ENCODE measurements at regions not wholly inside any gene's neighbourhood (a gene's known extent, or its start where the extent isn't known, plus 50 kb on each side); places are given as distances from the start of the nearest gene placed in this dataset.

DNA sequence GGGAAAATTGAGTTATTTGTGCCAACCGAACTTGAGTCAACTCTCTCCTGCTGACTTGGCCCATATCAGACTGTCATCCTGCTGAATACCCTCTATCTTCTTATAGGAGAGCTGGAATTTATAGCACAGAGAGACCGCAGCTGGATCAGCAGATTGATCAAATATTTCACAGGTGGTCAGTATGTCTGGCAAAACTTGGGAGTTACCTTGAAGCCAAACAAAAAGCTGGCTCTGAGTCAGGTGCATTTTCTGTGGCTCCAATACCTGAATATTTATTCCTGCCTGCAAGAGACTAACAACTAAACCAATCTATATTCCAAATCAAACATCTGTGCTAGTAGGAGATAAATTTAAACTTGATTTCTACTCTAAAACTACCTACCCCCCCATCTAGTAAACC is 752.1 kb upstream of the ALCAM start:
- DNase-seq (ENCODE audit: low read depth), result no peak

DNA sequence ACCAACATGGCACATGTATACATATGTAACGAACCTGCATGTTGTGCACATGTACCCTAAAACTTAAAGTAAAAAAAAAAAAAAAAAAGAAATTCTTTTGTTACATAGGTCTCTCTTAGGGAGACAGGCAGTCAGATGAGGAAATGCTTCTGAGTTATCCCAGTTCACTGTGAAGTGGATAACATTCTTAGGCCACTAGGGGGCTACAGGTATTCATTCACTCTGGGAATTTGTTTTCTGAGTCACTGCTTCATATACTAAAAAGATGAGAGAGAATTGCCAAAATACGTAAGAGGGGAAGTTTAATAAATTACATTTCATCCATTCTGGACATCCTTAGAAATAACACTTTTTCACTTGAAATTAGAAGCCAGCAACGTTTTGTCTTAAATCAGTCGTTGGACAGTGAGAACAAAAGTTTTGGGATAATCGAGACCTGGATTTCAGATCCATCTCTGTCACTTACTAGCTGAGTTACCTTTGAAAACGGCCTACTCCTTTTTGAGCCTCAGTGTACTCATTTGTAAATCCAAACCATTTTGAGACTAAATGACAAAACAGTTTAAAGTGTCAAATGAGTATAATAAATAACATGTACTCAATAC is 738.4 kb upstream of the ALCAM start:
- peak; percentile 2 for DNase-seq (ENCODE audit: low read depth)

DNA sequence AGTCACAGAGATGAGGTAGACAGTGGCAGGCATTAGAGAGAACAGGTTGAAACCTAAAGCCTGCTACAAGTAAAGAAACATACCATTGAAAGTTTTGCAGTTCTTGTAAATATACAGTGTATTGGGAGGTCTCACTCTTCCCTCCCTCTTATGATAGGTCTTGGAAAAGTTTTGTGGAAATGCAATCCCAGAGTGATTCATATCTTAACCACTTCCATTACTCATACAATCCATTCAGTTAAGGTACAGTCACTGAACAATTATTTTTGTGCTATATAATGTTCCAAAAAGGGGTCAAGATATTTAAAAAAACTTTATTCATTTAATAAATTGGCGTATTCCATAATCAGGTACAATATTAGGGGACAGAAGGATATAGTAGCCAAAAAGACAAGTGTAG is 737.7 kb upstream of the ALCAM start:
- no peak for DNase-seq (ENCODE audit: low read depth)

DNA sequence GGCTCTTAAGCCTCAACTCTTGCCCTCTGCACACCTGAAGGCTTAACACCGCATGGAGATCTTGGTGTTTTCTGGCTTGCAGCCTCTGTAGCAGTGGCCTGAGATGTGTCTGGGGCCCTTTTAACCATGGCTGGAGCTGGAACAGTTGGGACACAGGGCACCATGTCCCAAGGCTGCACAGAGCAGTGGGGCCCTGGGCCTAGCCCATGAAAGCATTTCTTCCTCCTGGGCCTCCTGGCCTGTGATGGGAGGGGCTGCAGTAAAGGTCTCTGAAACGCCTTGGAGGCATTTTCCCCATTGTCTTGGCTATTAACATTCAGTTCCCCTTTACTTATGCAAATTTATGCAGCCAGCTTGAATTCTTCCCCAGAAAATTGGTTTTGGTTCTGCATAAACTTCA is 735.5 kb upstream of the ALCAM start:
- no peak for DNase-seq (ENCODE audit: low read depth)

DNA sequence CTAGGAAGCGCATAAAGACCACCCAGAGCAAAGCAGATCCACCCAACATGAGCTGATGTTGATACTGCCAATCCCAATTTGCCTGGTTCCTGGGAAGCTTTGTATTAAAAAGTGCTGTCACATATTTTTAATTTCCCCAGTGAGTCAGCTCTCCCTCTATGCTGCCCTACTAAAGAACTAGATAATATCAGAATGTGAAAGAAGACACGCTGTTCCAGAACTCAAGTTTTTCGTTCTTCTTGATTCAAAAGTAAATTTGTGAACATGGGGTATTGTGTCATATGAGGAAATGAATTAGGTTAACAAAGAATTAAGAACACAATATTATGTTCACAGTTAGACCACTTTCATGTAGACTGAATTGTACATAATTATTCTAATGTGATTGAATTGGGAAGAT is 734.2 kb upstream of the ALCAM start:
- no peak for DNase-seq (ENCODE audit: low read depth)

DNA sequence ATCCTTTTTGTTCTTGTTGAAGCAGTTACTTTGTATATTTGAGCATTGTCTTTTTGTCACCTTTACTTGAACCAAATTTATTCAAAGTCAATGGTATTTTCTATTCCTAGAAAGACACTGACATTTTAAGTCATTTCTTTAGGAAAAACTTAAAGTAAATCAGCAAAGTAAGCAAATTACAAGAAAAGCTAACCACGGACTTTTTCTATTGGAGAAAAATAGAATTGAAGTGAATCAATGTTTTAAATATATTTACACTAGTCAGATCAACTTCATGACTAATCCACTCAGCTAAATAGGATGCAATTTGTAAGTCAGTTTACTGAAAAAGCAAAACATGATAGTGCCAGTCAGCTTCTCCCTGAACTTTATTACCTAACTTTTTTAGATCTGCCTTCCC is 733.8 kb upstream of the ALCAM start:
- no peak for DNase-seq (ENCODE audit: low read depth)

DNA sequence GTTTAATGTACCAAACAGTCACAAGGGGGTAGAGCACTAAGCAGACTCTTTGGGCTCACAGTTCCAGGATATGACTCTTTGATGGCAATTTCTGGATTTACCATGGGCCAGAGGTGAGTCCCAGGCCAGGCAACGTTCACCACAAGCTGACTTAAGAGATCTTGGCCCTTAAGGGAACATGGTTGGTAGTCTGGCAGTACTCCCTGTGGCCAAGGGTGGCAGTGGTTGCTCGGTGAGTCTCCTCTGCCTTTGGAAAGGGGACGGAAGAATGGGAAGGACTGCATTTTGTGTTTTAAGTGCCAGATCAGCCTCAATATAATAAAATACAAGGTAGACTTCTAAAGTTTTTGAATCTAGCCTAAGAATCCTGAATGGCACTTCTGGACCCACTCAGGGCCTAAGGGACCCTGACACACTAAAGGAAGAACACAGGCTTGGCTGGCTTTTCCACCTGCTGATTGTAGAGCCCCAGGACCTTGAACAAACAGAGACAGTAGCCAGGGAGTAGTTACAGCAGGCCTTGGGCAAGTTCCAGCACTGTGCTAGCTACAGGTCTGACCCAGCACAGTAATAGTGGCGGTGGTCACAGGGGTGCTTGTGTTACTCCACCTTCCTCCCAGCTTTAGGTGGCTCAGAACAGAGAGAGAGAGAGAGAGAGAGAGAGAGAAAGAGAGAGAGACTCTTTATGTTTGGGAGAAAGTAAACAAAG is 730.7 kb upstream of the ALCAM start:
- no peak for DNase-seq (ENCODE audit: low read depth)

DNA sequence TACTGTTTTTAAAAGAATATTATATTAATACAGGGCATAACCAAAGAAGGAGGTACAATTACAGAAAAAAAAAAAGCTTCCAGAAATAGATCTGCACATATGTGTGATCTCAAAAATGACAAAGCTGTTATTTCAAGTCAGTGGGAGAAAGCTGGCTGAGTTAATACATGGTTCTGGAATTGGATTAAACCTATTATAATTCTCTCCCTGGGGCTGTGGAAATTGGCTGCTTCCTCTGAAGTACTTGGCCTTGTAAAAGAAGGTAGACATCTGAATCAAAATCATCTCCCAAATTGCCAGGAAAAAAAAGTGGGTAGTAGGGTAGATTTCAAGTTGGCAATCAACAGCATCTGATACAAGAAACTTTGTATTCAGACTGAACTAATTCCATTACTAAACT is 723.9 kb upstream of the ALCAM start:
- no peak for DNase-seq (ENCODE audit: low read depth)

DNA sequence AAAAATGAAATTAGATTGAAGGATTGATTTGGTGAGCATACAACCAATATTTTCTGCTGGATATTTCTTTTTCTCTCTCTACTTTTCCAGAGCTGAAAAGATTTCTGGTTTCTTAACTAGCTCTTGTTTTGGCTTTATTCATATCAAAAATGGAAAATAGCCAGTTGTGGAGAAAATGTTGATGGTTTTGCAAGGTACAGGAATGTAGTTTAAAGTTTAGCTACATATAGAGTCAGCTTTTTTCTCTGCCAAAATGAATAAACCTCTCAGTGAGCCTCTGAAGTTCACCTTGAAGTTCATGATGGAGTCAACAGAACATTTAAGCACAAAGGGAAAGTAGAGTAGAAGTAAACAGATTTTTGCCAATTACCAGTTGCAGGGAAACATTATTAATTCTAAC is 720.5 kb upstream of the ALCAM start:
- no peak for DNase-seq (ENCODE audit: low read depth)

DNA sequence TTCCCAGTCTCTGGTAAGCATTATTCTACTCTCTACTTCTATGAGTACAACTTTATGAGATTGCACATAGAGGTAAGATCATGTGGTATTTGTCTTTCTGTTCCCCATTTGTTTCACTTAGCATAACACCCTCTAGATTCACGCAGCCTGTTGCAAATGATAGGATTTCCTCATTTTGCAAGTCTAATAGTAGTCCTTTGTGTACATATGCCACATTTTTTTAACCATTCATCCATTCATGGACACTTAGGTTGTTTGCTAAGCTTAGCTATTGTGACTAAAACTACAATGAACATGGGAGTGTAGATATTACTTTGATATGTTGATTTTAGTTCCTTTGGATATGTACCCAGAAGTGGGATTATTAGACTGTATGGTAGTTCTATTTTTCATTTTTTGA is 717.9 kb upstream of the ALCAM start:
- no peak for DNase-seq (ENCODE audit: low read depth)

DNA sequence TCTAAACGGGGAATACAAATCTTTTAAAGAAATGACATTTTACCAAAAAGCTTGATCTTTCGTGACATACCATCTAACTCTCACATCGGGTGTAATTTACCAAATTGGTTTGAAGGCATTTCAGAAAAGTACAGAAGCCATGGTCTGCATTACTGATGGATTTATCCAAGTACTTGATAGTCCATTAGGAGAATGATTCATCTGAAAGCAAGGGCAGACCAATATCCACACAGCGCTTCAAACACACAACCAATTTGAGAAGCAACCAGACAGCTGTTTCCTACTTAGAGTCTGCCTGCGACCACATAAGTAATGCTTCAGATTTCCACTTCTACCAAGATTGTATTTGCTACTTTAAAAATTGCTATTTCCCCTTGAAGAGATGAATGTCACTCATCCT is 697.6 kb upstream of the ALCAM start:
- DNase-seq (ENCODE audit: low read depth), result no peak

DNA sequence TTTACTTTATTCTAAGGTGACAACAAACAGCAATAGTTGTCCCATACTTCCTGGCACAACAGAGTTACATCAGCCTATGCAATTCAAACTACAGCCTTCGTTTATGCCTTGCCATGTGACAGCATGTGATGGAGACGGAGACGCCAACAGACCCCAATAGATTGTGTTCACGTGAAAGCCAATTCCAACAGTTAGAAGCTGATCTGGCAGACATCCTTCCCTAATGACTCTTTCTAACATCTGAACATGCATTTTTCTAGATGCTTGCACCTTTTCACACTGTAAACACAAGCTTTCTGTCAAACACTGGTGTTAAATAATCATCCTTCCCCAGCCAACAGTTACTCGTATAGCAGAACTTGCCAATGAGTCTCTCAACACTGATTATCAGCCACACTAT is 694.4 kb upstream of the ALCAM start:
- no peak for DNase-seq (ENCODE audit: low read depth)

DNA sequence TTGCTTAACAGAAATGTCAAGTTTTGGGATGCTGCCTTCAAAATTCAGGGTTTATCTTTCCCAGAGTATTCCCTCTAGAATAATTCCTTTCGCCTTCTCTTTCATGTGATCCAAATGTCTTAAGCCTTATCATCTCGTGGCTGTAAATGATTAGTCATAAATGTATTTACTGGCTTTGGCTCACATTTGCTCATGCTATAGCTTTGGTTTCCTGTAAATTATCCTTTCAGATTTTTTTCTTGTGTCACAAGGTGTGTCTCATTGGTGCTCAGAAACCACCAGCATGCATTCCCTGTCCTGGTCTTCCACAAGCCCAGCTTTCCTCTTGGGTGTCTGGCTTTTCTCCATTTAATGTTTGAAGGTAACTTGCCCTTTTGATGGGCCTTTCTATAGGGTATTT is 692.7 kb upstream of the ALCAM start:
- no peak for DNase-seq (ENCODE audit: low read depth)

DNA sequence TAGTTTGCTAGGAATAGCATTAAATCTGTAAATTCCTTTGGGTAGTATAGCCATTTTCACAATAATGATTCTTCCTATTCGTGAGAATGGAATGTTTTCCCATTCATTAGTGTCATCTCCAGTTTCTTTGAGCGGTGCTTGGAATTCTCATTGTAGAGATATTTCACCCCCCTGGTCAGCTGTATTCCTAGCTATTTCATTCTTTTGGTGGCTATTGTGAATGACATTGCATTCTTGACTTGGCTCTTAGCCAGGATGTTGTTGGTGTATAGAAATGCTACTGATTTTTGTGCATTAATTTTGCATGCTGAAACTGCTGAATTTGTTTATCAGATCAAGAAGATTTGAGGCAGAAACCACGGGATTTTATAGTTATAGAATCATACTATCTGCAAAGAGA is 690.5 kb upstream of the ALCAM start:
- no peak for DNase-seq (ENCODE audit: low read depth)

DNA sequence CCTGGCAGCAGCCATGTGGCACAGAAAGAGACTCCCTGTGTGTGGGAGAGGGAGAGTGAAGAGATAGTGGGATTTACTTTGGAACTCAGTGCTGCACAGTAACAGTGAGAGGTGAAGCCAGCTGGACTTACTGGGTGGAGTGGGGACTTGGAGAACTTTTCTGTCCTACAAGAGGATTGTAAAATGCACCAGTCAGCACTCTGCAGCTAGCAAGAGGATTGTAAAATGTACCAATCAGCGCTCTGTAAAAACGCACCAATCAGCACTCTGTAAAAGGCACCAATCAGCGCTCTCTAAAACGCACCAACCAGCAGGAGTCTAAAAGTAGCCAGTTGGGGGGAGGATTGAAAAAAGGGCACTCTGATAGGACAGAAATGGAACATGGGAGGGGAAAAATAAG is 688.8 kb upstream of the ALCAM start:
- DNase-seq (ENCODE audit: low read depth), result no peak

DNA sequence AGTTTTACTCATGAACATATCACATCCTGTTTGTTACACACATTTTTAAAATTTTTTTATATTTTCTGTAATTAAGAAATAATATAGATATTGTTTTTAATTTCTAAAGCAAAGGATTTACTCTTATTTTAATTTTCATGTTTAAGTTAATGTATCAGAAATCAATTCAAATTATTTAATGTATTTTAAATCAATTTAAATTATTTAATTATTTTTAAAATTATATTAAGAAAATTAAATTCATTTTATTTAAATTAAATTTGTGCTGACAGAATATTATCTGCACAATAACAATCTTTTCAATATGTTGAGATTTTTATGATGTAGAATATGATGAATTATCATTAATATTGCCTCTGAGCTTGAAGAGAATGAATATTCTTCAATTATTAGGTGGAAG is 681.2 kb upstream of the ALCAM start:
- DNase-seq (ENCODE audit: low read depth), result no peak

DNA sequence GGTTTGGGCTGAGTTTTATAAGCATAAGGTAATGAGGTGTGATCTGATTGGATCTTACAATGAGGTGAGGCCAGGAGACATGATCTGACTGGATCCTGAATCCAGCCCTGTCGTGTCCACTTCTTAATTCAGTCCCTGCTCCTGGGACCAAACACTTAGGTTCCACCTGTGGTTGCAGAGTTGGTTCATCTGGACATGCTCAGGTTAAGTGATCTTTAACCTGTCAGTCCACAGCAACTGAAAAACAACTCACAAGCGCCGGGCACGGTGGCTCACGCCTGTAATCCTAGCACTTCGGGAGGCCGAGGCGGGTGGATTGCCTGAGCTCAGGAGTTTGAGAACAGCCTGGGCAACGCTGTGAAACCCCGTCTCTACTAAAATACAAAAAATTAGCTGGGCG is 679.3 kb upstream of the ALCAM start:
- DNase-seq (ENCODE audit: low read depth), result no peak

DNA sequence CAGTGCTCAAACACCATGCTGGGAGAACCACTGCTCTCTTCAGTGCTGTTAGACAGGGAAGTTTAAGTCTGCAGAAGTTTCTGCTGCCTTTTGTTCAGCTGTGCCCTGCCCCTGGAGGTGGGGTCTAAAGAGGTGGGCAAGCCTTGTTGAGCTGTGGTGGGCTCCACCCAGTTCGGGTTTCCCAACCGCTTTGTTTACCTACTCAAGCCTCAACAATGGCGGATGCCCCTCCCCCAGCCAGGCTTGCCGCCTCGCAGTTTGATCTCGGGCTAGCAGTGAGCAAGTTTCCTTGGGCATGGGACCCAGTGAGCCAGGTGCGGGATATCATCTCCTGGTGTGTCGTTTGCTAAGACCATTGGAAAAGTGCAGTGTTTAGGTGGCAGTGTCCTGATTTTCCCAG is 670.2 kb upstream of the ALCAM start:
- DNase-seq (ENCODE audit: low read depth), result no peak

DNA sequence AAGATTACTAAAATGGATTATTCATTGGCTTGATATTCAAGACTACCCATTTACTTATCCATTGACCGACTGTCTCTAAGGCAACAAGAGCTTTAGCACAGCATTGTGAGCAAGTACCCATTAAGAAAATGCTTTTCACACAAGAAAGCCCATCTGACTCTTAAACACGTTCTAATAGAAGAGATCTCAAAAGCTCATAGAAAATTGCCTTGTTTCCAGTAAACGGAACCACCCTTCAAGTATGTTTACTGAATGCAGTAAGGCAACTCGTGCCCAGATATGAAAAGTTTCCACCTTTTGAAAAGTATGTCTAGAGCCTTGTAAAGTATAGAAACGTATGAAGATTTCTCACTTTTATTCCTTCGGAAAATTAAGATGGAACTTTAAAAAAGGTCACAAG is 655.3 kb upstream of the ALCAM start:
- DNase-seq (ENCODE audit: low read depth), result no peak

DNA sequence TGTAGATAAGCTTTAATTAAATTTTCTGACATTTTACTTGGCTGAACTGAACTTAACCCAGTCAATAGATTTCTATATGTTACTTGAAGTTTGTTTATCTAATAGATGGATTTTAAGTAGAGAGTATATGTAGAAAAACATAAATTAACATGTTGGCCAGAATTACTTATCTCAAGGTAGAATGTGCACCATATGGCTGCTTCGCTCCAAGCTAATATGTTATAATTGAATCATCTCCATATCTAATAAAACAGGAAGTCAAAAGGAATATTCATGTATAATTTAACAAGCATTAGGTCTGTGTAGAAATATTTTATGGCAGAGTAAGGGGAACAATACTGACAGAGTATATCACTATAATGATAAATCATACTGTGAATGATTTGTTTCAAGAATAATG is 650.7 kb upstream of the ALCAM start:
- no peak for DNase-seq (ENCODE audit: low read depth)

DNA sequence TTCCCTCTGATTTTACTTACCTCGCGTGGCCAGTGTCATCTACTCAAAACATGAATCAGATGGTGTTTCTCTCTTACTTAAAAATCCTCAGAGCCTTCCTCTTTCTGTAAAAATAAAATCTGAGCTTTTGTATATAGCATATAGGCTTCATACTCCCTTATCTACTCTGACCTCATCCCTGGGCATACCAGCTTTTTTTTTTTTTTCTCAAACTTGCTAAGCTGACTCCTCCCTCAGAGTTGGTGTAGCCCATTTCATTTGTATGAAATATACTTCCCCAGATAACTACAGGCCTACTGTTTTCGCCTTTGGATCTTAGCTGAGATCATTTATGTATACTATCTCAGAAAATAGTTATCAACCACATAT is 648.9 kb upstream of the ALCAM start:
- no peak for DNase-seq (ENCODE audit: low read depth)

DNA sequence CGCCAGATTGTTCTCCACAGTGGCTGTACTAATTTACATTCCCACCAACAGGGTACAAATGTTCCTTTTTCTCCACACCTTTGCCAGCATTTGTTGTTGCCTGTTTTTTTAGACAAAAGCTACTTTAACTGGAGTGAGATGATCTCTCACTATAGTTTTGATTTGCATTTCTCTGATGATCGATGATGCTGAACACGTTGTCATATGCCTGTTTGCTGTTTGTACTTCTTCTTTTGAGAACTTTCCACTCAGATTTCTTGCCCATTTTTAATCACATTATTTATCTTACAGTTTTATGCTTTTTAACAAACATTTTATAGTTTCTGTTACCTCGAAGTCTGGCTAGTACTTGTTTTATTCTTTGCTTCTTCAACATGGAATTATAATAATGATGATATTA is 643.7 kb upstream of the ALCAM start:
- no peak for DNase-seq (ENCODE audit: low read depth)

DNA sequence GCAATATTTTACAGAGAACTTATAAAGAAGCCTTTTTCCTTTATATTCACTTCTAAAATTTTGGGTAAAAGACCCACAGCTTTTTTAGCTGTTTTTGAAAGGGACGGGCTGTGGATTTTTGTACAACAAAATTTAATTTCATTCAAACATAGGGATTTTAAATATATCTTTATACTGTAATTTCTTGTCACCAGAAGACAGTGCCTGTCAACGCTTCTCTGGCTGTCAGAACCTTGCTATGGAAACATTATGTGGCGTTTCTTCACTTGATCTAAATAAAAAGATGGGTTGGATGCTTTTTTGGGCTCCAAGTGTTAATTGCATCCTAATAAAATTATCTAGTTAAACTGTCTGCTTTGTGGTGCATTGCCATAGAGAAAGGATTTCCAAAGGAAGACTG is 635.6 kb upstream of the ALCAM start:
- no peak for DNase-seq (ENCODE audit: low read depth)

DNA sequence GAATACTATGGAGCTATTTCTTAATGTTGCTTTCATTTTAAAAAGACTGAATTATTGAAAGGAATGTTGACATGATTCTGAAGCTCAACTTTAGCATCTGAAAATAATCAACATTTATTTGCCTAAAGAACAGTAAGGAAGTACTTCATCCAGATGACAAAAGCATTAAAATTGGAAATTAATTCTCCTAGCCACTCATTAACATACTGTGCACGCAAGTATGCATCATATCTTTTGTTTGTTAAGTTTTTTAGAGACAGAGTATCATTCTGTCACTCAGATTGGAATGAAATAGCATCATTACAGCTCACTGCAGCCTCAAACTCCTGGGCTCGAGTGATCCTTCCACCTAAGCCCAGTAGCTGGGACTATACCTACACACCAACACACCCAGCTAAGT is 632.1 kb upstream of the ALCAM start:
- no peak for DNase-seq (ENCODE audit: low read depth)
